Activated CD8-positive, alpha-beta memory T cell treated with anti-CD3 and anti-CD28 coated beads for 36 hours (primary cell): ENCODE measurements at regions not wholly inside any gene's neighbourhood (a gene's known extent, or its start where the extent isn't known, plus 50 kb on each side); places are given as distances from the start of the nearest gene placed in this dataset.

Experiments
- CTCF ChIA-PET: fragments of 350-600 bp; sonication (Branson Sonifier 250); formaldehyde crosslinking; loops from one replicate; lab custom pipeline; 2021; ENCODE audit warnings: antibody characterized with exemption; lab: Charles Lee
- POLR2A ChIA-PET: fragments of 350-600 bp; sonication (Branson Sonifier 250); formaldehyde crosslinking; loops from one replicate; lab custom pipeline; 2021; ENCODE audit warnings: antibody characterized with exemption; lab: Charles Lee

DNA sequence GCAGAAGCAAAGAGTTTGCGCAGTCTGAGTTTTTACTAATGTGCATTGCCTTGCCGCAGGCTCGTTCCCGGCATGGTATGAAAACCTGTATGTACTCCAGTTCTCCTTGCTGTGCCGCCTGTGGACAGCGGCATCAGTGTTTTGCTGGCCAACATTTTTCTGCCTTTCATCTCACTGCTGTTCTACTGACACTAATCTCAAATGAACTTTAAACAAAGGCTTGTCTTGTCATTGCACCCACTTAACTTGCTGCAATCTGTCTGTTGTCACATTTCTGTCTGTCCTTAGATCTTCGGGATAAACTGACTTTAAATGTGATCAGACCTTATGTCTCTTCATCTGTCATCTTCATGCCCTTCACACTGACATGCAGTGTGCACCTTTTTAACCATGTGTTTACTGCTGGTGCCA, 71.7 kb upstream of the ZNRF2 start:
- POLR2A ChIA-PET, result no interaction called here
- CTCF ChIA-PET, result no interaction called here

DNA sequence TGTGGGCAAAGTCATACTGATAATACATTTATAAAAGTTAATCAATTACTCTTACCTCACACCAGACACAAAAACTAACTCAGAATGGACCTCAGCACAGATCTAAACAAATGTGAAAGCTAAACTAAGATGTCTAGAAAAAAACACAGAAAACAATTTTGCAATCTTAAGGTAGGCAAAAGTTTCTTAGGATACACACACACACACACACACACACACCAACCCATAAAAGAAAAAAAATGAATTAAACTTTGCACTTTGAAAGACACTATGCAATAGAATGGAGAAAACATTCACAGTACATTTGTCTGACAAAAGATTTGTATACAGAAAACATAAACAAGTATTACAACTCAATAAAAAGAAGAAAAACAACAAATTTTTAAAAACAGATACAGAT, 70.8 kb upstream of the ZNRF2 start:
- POLR2A ChIA-PET, result no interaction called here

DNA sequence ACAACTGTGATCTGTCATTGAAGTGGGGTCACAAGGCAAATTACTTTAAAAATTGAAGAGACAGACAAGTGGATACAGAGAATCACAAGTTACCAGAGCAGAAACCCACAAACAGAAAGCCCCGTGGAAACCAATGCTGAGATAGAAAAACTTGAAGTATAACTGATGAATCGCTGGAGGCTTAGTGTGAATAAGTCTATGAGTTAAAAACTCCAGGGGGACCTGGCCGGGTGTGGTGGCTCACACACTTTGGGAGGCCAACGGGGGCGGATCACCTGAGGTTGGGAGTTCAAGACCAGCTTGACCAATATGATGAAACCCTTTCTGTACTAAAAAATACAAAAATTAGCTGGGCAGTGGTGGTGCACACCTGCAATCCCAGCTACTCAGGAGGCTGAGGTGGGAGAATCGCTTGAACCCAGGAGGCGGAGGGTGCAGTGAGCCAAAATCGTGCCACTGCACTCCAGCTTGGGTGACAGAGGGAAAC, 69.7 kb upstream of the ZNRF2 start:
- POLR2A ChIA-PET, result no interaction called here

More for the DNA sequence above, 70.8 kb upstream of the ZNRF2 start:
- CTCF ChIA-PET, result no interaction called here

DNA sequence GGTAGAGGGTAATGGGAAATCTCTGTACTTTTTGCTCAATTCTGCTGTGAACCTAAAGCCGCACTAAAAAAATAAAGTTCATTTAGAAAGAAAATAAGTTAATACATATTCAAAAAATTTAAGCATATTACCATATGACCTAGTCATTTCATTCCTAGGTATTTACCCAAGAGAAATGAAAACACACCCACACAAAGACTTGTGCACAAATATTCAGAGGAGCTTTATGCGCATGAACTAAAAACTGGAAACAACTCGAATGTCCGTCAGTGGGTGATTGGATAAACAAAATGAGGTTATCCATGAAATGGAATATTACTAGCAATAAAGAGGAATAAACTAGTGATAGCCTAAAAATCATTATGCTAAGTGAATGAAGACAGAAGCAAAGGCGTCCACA, 62.6 kb upstream of the ZNRF2 start:
- CTCF ChIA-PET, result no interaction called here
- POLR2A ChIA-PET, result no interaction called here

More for the DNA sequence above, 69.7 kb upstream of the ZNRF2 start:
- CTCF ChIA-PET, result no interaction called here

DNA sequence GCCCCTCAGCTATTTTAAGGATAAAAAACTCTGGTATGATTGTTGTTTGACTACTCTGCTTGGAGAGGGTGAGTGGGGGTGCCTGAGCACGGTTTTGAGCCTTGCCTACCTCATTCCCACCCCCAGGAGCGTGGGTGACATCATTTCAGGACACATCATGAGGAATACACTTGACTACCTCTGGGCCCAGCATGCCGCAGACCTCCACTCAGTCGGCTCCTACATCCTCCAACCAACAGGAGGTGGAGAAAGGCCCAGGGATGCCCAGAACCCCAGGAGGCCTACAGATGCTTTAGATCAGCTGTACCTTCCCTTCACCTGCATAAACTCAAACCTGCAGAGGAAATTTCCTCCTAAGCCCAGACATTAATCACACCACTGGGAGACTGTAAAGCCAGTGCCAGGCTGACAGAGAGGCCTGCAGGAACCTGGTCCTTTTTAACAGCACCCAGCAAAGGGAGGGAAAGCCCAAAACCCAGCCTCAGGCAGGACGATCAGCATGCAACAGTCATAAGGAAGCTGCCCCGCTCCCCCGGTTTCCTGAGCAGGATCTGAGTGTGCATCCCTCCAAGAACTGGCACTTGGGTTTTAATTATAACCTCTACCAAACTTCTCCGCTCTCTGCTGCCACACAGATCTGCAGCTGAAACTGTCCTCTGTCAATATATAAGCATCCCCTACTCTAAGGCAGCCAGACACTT, 61.7 kb upstream of the ZNRF2 start:
- CTCF ChIA-PET, result no interaction called here
- POLR2A ChIA-PET, result no interaction called here

DNA sequence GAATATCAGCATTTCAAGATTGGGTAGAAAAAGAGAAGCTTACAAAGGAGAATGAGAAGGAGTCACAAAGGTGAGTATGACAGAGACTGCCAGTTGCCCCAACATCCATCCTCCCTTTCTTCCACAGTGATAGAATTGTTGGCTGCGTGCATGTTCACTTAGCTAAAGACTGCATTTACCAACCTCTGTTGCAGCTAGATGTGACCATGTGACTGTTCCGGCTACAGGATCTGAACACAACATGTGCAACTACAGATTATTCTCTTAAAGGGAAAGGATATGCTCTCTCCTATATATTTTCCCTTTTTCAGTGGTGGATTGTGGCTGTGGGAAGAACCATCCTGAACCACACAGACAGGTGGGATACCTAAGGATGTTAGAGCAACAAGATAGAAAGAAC, 60.5 kb upstream of the ZNRF2 start:
- POLR2A ChIA-PET, result no interaction called here
- CTCF ChIA-PET, result no interaction called here

DNA sequence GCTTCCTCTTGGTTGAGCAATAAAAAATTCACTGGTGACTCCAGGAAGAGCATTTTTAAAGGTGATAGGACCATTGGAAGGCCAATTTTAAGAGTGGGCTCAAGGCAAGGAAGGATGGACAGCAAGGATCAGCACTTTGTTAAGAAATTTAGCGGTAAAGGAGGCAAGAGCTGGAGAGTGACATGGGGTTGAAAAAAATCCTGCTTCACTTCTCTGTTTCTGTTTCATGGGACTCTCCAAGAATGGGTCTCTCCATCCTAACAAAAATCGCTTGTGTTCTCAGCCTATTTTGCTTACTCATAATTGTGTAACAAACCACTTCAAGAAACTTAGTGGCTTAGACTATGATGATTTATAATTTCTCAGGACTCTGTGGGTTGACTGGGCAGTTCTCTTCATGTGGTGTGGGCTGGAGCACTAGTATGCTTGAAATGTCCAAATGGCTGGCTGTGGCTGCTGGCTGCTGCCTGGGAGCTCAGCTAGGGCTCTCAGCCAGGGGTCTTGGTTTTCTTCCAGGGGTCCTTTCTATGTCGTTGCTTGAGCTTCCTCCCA, 59.8 kb upstream of the ZNRF2 start:
- ChIA-PET POLR2A (no interaction called here), CTCF (no interaction called here)

DNA sequence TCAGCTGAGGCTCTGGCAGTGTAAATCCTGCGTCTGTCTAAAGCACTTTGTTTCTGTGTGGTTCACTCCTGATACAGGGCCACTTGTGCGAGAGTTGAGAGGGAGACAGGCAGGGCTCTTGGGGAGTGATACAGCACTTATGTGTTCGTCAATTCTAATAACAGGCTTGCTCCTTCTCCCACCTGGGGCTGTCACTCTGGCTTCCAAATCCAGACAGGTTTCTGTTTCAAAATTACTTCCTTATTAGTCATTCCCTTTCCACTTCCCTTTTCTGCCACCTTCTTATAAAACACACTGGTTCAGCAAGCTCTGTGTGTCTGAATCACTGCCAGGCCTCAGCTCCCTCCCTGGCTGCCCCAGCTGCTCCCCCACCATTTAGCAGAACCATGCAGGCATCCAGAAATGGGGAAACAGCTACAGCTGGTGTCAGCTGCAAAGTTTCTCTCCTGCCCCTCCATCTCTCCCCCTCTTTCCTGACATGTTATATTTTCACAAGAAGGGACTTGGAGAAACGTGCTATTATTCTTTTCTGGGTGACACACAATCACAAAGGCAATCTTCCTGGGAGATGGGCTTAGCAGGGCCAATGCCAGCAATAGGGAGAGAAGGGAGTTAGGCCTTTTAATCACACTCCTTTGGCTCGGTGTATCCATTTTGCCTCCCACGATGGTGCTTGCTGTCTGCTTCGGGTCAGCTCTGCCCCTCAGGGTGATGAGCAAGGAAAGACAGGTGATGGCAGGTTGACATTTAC, 58.4 kb upstream of the ZNRF2 start:
- ChIA-PET CTCF (no interaction called here), POLR2A (no interaction called here)

DNA sequence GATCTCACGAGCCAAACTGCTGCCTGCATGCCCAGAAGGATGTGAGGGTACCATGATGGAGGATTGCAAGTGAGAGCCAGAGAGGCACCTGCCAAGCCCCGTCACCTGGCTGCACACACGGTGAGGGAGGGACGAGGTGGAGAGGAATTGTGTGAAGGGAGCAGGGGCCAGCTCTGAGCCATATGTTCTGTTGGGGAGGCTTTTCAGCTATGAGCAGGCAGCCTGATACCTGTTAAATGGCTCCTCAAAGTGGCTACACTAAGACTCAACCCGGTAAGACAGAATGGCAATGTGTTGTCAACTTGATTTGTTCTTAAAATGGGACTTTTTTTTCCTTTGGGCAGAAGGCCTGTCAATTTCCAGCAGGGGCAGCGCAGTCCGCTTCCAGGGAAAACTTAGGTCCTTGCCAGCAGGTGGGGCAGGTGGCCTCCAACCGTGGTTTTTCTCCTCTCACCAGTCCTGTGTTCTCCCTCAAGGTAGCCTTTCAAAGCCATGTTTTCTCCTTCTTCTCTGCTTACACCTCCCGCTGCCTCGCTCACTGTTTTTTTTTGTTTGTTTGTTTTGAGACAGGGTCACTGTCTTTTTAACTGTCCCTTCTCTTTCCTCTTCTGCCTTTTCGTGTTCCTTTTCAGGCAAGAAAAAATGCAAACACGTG, 57.7 kb upstream of the ZNRF2 start:
- ChIA-PET POLR2A (no interaction called here), CTCF (no interaction called here)

DNA sequence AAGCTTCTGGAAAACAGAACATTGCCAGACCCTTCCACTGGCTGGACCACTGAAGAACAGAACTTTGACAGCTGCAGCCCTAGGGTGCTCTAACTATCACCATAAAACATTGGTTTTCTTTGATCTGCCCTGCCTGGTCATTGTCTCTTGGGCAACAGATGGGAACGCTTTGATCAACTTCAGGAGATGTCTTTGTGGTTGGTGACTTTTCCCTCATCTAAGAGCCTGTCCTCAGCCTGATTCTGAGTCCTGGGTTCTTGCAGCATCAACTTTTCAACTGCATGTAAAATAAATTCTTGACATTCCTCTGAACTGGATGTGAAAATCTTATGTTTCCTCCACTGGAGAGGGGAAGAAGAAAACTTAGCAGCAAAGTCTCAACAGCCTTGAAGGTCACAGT, 53.1 kb upstream of the ZNRF2 start:
- ChIA-PET CTCF (no interaction called here), POLR2A (no interaction called here)

DNA sequence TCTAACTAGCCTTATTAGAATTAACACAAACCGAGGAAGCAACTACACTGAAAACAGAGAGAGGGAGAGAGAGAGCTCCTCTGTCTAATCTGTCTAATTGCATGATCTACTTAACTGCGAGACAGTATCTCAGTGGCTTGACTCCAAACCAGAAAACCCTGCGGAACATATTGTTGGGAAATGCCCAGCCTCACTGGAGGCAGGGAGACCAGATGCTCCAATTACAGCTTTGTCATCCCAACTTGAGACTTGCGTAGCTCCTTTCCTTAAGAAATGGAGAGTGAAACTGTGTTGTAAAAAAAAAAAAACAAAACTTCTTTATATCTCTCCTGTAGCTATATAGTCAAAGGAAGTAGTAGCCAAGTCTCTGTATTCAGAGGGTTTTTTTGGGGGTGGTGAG, 52.0 kb upstream of the ZNRF2 start:
- ChIA-PET POLR2A (no interaction called here), CTCF (interaction anchor here (1.1 kb wide), 1 partner anchor 13 kb away, joined by 3 read pairs; no protein-coding TSS in a partner anchor)
